ENCODE measurements at regions not wholly inside any gene's neighbourhood (a gene's known extent, or its start where the extent isn't known, plus 50 kb on each side); places are given as distances from the start of the nearest gene placed in this dataset.

Small RNA genes in the stretch of these regions (small RNA-seq; reads per million reads assigned to genes)
- 0 reads per million in 3 donors for gene AC107626.1

Measured in sigmoid colon (tissue), 3 donors.